ENCODE measurements at regions not wholly inside any gene's neighbourhood (a gene's known extent, or its start where the extent isn't known, plus 50 kb on each side); places are given as distances from the start of the nearest gene placed in this dataset.

DNA sequence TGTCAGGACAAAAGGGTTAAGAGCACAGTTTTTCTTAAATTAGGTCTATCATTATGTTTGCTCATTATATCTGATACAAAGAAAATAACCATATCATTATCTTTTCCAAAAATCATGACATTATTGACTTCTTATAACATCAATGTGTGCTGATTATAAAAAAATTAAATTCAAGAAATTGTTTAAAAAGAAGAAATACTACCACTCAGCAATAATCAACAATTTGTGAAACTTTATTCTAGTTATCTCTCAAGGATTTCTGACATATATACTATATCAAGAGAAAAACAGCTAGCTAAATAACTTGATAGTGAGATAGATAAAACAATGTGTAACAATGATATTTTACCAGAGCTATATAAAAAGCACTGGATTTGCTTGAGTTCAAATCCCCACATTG lies 360.7 kb upstream of the PHF14 start:
- no peak for DNase-seq
- TF ChIP-seq EZH2phosphoT487 (IDR thresholded peaks at IDR 0.05; ENCODE audit: low read length) (no peak), EZH2 (optimal IDR thresholded peaks at IDR 0.05; ENCODE audit: low read depth, low read length) (no peak)
- TF ChIP-seq, protein P1, sequence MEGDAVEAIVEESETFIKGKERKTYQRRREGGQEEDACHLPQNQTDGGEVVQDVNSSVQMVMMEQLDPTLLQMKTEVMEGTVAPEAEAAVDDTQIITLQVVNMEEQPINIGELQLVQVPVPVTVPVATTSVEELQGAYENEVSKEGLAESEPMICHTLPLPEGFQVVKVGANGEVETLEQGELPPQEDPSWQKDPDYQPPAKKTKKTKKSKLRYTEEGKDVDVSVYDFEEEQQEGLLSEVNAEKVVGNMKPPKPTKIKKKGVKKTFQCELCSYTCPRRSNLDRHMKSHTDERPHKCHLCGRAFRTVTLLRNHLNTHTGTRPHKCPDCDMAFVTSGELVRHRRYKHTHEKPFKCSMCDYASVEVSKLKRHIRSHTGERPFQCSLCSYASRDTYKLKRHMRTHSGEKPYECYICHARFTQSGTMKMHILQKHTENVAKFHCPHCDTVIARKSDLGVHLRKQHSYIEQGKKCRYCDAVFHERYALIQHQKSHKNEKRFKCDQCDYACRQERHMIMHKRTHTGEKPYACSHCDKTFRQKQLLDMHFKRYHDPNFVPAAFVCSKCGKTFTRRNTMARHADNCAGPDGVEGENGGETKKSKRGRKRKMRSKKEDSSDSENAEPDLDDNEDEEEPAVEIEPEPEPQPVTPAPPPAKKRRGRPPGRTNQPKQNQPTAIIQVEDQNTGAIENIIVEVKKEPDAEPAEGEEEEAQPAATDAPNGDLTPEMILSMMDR (IDR thresholded peaks at IDR 0.05; ENCODE audit: low read length), result no peak

DNA sequence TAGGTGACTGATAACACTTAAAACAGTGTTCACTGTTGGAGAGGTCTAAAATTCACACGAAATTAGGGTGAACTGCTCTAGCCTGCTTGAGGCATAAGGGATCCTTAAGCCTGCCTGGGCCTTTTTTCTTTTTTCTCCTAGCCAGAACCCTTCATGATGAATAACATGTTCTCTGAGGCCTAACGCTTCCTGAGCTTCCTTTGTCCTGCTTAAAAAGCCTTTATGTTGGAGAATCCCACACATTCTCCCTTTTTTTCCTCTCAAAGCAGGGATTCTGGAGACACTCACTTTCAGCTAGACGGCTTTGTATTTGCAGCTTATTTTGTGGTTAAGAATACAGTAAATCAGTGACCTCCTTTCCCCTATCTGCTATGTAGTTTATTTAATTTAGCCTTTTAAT lies 354.7 kb upstream of the PHF14 start:
- Histone ChIP-seq H4K20me1 (ENCODE audit: insufficient read depth, low read length) (no peaks in the 10 kb centered on the region), H3K9ac (ENCODE audit: low read length) (no peak overlapping the region), H3K4me3 (ENCODE audit: low read length) (no peak overlapping the region), H3K27ac (ENCODE audit: low read length) (no peak overlapping the region), H3K79me2 (ENCODE audit: low read length) (no peaks in the 10 kb centered on the region), H3K4me1 (ENCODE audit: low read length) (peaks cover 3% of the 10 kb centered on the region; the same call in 1 of the 2 replicates), H2AFZ (ENCODE audit: low read length) (no peak overlapping the region), H3K36me3 (replicated peaks; ENCODE audit: insufficient read depth, low read length) (no peaks in the 10 kb centered on the region), H3K9me3 (replicated peaks; ENCODE audit: insufficient read depth, low read length) (no peaks in the 10 kb centered on the region), H3K9me2 (replicated peaks; ENCODE audit: insufficient read depth, low read length) (no peaks in the 10 kb centered on the region), H3F3A (ENCODE audit: insufficient read depth, low read length) (no peaks in the 10 kb centered on the region), H3K4me2 (ENCODE audit: low read depth, low read length) (no peak overlapping the region), H3K27me3 (replicated peaks; ENCODE audit: insufficient read depth, low read length) (no peaks in the 10 kb centered on the region)
- DNase-seq, result no peak
- no peak for TF ChIP-seq EZH2phosphoT487 (IDR thresholded peaks at IDR 0.05; ENCODE audit: low read length)
- TF ChIP-seq EZH2 (optimal IDR thresholded peaks at IDR 0.05; ENCODE audit: low read depth, low read length), result no peak
- TF ChIP-seq, protein P1 (IDR thresholded peaks at IDR 0.05; ENCODE audit: low read length), result no peak

More for the DNA sequence above, 360.7 kb upstream of the PHF14 start:
- peaks cover 3% of the 10 kb centered on the region; the same call in 1 of the 2 replicates for H3K4me1 ChIP-seq (ENCODE audit: low read length)
- no peak overlapping the region for H3K4me2 ChIP-seq (ENCODE audit: low read depth, low read length)
- no peak overlapping the region for H2AFZ ChIP-seq (ENCODE audit: low read length)
- H3K9me2 ChIP-seq (replicated peaks; ENCODE audit: insufficient read depth, low read length), result no peaks in the 10 kb centered on the region
- no peaks in the 10 kb centered on the region for H4K20me1 ChIP-seq (ENCODE audit: insufficient read depth, low read length)
- no peaks in the 10 kb centered on the region for H3K9me3 ChIP-seq (replicated peaks; ENCODE audit: insufficient read depth, low read length)
- H3F3A ChIP-seq (ENCODE audit: insufficient read depth, low read length), result no peaks in the 10 kb centered on the region
- H3K9ac ChIP-seq (ENCODE audit: low read length), result no peak overlapping the region
- no peak overlapping the region for H3K4me3 ChIP-seq (ENCODE audit: low read length)
- H3K27ac ChIP-seq (ENCODE audit: low read length), result no peak overlapping the region
- H3K27me3 ChIP-seq (replicated peaks; ENCODE audit: insufficient read depth, low read length), result no peaks in the 10 kb centered on the region
- no peaks in the 10 kb centered on the region for H3K79me2 ChIP-seq (ENCODE audit: low read length)
- no peaks in the 10 kb centered on the region for H3K36me3 ChIP-seq (replicated peaks; ENCODE audit: insufficient read depth, low read length)

DNA sequence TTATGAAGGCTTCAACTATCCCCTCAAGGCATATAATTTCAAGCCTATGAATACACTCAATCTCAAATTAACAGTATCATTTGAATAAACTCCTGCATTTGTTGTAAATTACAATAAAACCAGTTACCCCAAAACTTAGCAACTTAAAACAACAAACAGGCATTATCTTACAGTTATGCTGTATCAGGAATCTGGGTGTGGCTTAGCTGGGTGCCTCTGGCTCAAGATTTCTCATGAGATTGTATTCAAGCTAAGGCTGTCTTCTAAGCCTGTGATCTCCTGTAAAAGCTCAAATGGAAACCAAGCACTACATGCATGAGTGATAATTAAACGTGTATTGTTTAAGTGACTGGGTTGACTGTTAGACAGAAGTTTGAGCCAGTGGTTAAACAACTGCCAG lies 341.0 kb upstream of the PHF14 start:
- Histone ChIP-seq H3K9me2 (replicated peaks; ENCODE audit: insufficient read depth, low read length) (no peaks in the 10 kb centered on the region), H3K27ac (ENCODE audit: low read length) (no peak overlapping the region), H3K4me1 (ENCODE audit: low read length) (no peaks in the 10 kb centered on the region), H2AFZ (ENCODE audit: low read length) (no peak overlapping the region), H3K36me3 (replicated peaks; ENCODE audit: insufficient read depth, low read length) (no peaks in the 10 kb centered on the region), H3K9ac (ENCODE audit: low read length) (no peak overlapping the region), H4K20me1 (ENCODE audit: insufficient read depth, low read length) (no peaks in the 10 kb centered on the region), H3K27me3 (replicated peaks; ENCODE audit: insufficient read depth, low read length) (no peaks in the 10 kb centered on the region), H3F3A (ENCODE audit: insufficient read depth, low read length) (no peaks in the 10 kb centered on the region), H3K9me3 (replicated peaks; ENCODE audit: insufficient read depth, low read length) (no peaks in the 10 kb centered on the region), H3K79me2 (ENCODE audit: low read length) (no peaks in the 10 kb centered on the region), H3K4me3 (ENCODE audit: low read length) (no peak overlapping the region), H3K4me2 (ENCODE audit: low read depth, low read length) (no peak overlapping the region)
- DNase-seq, result no peak
- TF ChIP-seq EZH2phosphoT487 (IDR thresholded peaks at IDR 0.05; ENCODE audit: low read length), result no peak
- no peak for TF ChIP-seq EZH2 (optimal IDR thresholded peaks at IDR 0.05; ENCODE audit: low read depth, low read length)
- TF ChIP-seq, protein P1 (IDR thresholded peaks at IDR 0.05; ENCODE audit: low read length), result no peak

All from MM.1S (cell line).